Left ventricle myocardium inferior (tissue), 1 donor: ENCODE measurements at regions not wholly inside any gene's neighbourhood (a gene's known extent, or its start where the extent isn't known, plus 50 kb on each side); places are given as distances from the start of the nearest gene placed in this dataset.

Experiments
- DNase-seq: peaks from one replicate; pipeline ENCODE4 v3.0.0-alpha.2; 2020
- H3K27ac ChIP-seq: fragments of 200-600 bp; replicated peaks from 2 replicates; pipeline ENCODE4 v1.8.0; 2021
- H3K27me3 ChIP-seq: fragments of 200-600 bp; 2 replicates; pipeline ENCODE4 v1.8.0; 2021; ENCODE audit warnings: low read depth
- H3K36me3 ChIP-seq: fragments of 200-600 bp; 2 replicates; pipeline ENCODE4 v1.8.0; 2021
- H3K4me1 ChIP-seq: fragments of 200-600 bp; 2 replicates; pipeline ENCODE4 v1.8.0; 2021
- H3K4me3 ChIP-seq: fragments of 200-600 bp; 2 replicates; pipeline ENCODE4 v1.8.0; 2021; ENCODE audit warnings: mild to moderate bottlenecking, moderate library complexity
- H3K9me3 ChIP-seq: fragments of 200-600 bp; replicated peaks from 2 replicates; pipeline ENCODE4 v1.8.0; 2021
- CTCF ChIP-seq: fragments of 200-600 bp; IDR thresholded peaks from 2 replicates; pipeline ENCODE4 v1.8.0; 2021; ENCODE audit warnings: antibody characterized with exemption, mild to moderate bottlenecking, borderline replicate concordance
- intact Hi-C: fragments of 100-400 bp; cut with micrococcal nuclease; formaldehyde crosslinking; loops from one replicate; pipeline ENCODE4 v1.11.0; 2022
- donor health status: DM: no; HTN: yes; CAD: no; lungs with severe emphysema.

GRCh38 chr2:147091448-147091847, 753.4 kb upstream of the ACVR2A start:
- intact Hi-C loops = no loop called here
- Histone ChIP-seq H3K36me3 (no peaks in the 10 kb centered on the region), H3K27ac (no peak overlapping the region), H3K27me3 (no peaks in the 10 kb centered on the region), H3K9me3 (no peaks in the 10 kb centered on the region), H3K4me1 (no peaks in the 10 kb centered on the region), H3K4me3 (no peak overlapping the region)
- no peak for TF ChIP-seq CTCF
- no peak for DNase-seq

- TF ChIP-seq CTCF = no peak
- no peak for DNase-seq
- Histone ChIP-seq H3K36me3 (no peaks in the 10 kb centered on the region), H3K27ac (no peak overlapping the region), H3K4me1 (peaks cover 3% of the 10 kb centered on the region), H3K9me3 (no peaks in the 10 kb centered on the region), H3K4me3 (no peak overlapping the region), H3K27me3 (no peaks in the 10 kb centered on the region)
- intact Hi-C loops = no loop called here
These were observed 756.0 kb upstream of the ACVR2A start for GRCh38 chr2:147088871-147089270.

- DNase-seq = no peak
- no peaks in the 10 kb centered on the region for H3K27me3 ChIP-seq
- intact Hi-C loops = no loop called here
- H3K36me3 ChIP-seq = no peaks in the 10 kb centered on the region
- H3K27ac ChIP-seq = no peak overlapping the region
- no peaks in the 10 kb centered on the region for H3K9me3 ChIP-seq
- TF ChIP-seq CTCF = no peak
- H3K4me3 ChIP-seq = no peak overlapping the region
- peaks cover 10% of the 10 kb centered on the region for H3K4me1 ChIP-seq
These were observed 758.1 kb upstream of the ACVR2A start for GRCh38 chr2:147086715-147087114.

- intact Hi-C loops = loop anchor here (5.0 kb wide), 1 partner anchor 829 kb away; no protein-coding TSS in a partner anchor
- peak overlapping the region; percentile 27 for H3K27ac ChIP-seq
- peaks cover 10% of the 10 kb centered on the region for H3K4me1 ChIP-seq
- TF ChIP-seq CTCF = no peak
- no peaks in the 10 kb centered on the region for H3K36me3 ChIP-seq
- H3K4me3 ChIP-seq = no peak overlapping the region
- no peaks in the 10 kb centered on the region for H3K27me3 ChIP-seq
- DNase-seq = no peak
- H3K9me3 ChIP-seq = no peaks in the 10 kb centered on the region
These were observed 761.2 kb upstream of the ACVR2A start for GRCh38 chr2:147083664-147084063.

GRCh38 chr2:147082850-147083522, 761.8 kb upstream of the ACVR2A start:
- H3K36me3 ChIP-seq = no peaks in the 10 kb centered on the region
- H3K4me1 ChIP-seq = peaks cover 10% of the 10 kb centered on the region
- no peak overlapping the region for H3K4me3 ChIP-seq
- TF ChIP-seq CTCF = peak; percentile 88
- peak overlapping the region; percentile 27 for H3K27ac ChIP-seq
- intact Hi-C loops = loop anchor here (5.0 kb wide), 1 partner anchor 829 kb away; no protein-coding TSS in a partner anchor
- H3K9me3 ChIP-seq = no peaks in the 10 kb centered on the region
- no peak for DNase-seq
- H3K27me3 ChIP-seq = no peaks in the 10 kb centered on the region
